WI38 (cell line): ENCODE measurements at regions not wholly inside any gene's neighbourhood (a gene's known extent, or its start where the extent isn't known, plus 50 kb on each side); places are given as distances from the start of the nearest gene placed in this dataset.

ENCODE experiments used
- H3K4me3 ChIP-seq: 2 replicates; pipeline ENCODE4 v1.5.1; 2011; ENCODE audit warnings: low read depth, mild to moderate bottlenecking, control low read depth, low read length
- CTCF ChIP-seq: IDR thresholded peaks from 2 replicates; pipeline ENCODE4 v1.5.1; 2012; ENCODE audit warnings: low read depth, mild to moderate bottlenecking, control low read depth, low read length

GRCh38 chr7:17030559-17030958 lies 148.8 kb upstream of the AGR3 start:
- TF ChIP-seq CTCF = no peak
- H3K4me3 ChIP-seq = no peak overlapping the region

GRCh38 chr7:17031906-17032551 lies 150.2 kb upstream of the AGR3 start:
- TF ChIP-seq CTCF = no peak
- no peak overlapping the region for H3K4me3 ChIP-seq

GRCh38 chr7:17033245-17033644 lies 151.5 kb upstream of the AGR3 start:
- no peak overlapping the region for H3K4me3 ChIP-seq
- TF ChIP-seq CTCF = no peak

GRCh38 chr7:17036584-17036983 lies 154.8 kb upstream of the AGR3 start:
- no peak overlapping the region for H3K4me3 ChIP-seq
- no peak for TF ChIP-seq CTCF

- no peak for TF ChIP-seq CTCF
- H3K4me3 ChIP-seq = no peak overlapping the region
These were observed 155.6 kb upstream of the AGR3 start for GRCh38 chr7:17037356-17037755.

GRCh38 chr7:17038160-17038782 lies 156.5 kb upstream of the AGR3 start:
- TF ChIP-seq CTCF = no peak
- no peak overlapping the region for H3K4me3 ChIP-seq

- H3K4me3 ChIP-seq = no peak overlapping the region
- TF ChIP-seq CTCF = no peak
These were observed 157.0 kb upstream of the AGR3 start for GRCh38 chr7:17038783-17039170.
